ENCODE measurements at regions not wholly inside any gene's neighbourhood (a gene's known extent, or its start where the extent isn't known, plus 50 kb on each side); places are given as distances from the start of the nearest gene placed in this dataset.
"Not testable (repeated sequence)": the region's sequence is repeated elsewhere in the genome, so short reads cannot be mapped to it uniquely, and the experiment has no call there.

- DNase-seq (ENCODE audit: insufficient read length, low spot score); FAIRE-seq: not testable (repeated sequence)
Observed at GRCh38 chr7:65259864-65260525, 113.7 kb upstream of the ZNF92 start.

DNA sequence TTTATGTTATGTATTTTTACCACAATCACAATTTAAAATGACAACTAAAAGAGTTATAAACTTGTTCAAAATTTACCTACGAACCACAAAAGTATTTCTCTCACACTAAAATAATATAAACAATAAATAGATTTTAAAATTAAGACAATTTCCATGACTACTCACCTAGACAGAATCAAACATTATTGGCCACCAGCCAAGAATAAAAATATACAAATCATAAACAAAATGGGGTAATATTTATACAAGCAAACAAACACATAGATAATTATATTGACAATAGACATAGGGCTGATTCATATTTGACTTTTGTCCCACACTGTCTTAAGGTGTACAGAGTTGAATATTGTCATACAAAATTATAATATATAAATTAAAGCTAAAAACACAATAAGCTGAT, 119.6 kb upstream of the ZNF92 start:
- DNase-seq (ENCODE audit: insufficient read length, low spot score) (no peak), FAIRE-seq (no peak)

DNA sequence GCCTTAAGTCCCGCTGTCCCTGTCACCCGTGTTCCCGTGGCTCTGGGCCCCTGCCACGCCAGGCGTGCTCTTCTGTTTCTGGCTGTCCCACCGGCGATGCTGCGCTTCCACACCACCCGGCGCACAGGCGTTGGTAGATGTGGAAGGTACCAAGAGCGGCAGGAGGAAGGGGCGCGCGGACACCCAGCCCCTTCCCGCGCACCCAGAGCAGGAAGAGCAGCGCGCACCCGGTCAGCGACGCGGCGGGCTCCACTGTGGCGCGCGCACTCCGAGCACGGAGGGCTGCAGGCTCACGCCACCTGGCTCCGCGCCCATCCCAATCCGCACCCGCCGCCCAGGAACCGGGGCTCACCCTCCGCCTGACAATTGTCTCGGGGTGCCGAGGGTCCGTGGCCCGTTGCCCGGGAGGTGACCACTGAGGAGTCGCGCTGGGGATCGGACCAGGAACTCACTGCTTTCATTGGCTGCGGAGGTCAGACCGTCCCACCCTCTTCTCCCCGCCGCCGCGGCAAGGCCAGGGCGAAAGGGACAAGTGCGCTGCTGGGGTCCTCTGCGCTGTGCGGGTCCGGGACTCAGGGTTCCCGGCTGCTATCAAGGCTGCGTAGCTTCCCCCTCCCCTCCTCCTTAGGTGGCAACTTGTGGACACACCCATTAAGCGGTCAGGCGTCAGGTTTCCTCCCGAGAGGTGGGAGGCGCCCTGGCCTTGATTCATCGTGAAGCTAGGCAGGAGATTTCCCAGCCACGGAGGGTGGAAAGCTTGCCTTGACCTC, 121.6 kb upstream of the ZNF92 start:
- DNase-seq (ENCODE audit: insufficient read length, low spot score): peak; percentile 48
- peak; percentile 68 for FAIRE-seq

- no peak for FAIRE-seq
- no peak for DNase-seq (ENCODE audit: insufficient read length, low spot score)
Observed at GRCh38 chr7:65250697-65251395, 122.8 kb upstream of the ZNF92 start.

GRCh38 chr7:65250216-65250615, 123.4 kb upstream of the ZNF92 start:
- no peak for DNase-seq (ENCODE audit: insufficient read length, low spot score)
- no peak for FAIRE-seq

GRCh38 chr7:65247491-65247890, 126.2 kb upstream of the ZNF92 start:
- no peak for FAIRE-seq
- DNase-seq (ENCODE audit: insufficient read length, low spot score): no peak

DNA sequence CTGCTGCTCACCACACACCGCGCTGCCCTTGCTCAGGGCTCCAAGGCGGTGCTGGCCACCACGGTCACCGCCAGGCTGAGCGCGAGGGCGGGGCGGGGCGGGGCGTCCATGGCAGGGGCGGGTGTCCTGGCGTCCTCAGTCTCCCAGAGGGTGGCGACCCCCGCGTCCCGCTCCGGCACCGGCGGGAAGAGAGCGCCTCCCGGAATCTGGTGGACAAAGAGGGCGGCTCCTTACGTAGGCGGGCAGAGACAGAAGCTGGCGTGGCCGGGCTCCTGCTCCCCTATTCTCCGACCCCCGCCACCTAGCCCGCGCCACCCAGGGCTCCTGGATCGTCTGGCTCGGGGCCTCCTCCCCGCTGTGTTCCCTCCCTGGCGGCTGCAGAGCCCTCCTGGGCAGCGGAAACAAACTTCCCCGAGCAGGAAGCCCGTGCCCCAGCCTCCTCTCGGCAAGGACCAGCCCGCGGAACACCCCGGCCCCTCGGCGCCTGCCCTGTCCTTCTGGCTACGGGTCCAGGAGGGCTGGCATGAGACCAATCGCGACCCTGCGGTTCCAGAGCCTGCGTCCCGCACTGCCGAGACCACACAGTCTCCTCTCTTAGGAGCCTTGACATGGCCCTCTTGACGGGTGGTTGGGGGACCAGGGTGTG, 133.8 kb upstream of the ZNF92 start:
- peak; percentile 17 for DNase-seq (ENCODE audit: insufficient read length, low spot score)
- FAIRE-seq: no peak

DNA sequence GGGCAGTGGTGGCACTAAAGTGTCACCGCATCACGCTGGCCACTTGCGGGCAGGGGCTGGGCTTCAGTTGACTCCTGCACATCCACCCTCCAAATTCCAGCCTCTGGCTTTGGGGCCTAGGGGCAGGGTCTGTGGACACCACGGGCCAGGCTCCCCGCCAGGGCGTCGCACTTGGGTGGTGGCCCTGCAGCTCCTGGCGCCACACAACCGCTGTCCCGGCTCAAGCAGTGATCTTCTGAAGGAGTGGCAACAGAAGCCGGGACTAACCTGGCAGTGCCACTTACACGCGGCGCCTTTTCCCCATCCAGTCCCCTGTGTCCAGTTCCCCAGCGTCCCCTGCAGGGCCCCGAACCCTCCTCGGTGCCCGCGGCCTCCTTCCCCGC, 134.3 kb upstream of the ZNF92 start:
- DNase-seq (ENCODE audit: insufficient read length, low spot score) (no peak), FAIRE-seq (no peak)

GRCh38 chr7:65238785-65239184, 134.9 kb upstream of the ZNF92 start:
- no peak for FAIRE-seq
- DNase-seq (ENCODE audit: insufficient read length, low spot score): no peak

- FAIRE-seq (no peak), DNase-seq (ENCODE audit: insufficient read length, low spot score) (no peak)
Observed at GRCh38 chr7:65235586-65235985, 138.1 kb upstream of the ZNF92 start.

DNA sequence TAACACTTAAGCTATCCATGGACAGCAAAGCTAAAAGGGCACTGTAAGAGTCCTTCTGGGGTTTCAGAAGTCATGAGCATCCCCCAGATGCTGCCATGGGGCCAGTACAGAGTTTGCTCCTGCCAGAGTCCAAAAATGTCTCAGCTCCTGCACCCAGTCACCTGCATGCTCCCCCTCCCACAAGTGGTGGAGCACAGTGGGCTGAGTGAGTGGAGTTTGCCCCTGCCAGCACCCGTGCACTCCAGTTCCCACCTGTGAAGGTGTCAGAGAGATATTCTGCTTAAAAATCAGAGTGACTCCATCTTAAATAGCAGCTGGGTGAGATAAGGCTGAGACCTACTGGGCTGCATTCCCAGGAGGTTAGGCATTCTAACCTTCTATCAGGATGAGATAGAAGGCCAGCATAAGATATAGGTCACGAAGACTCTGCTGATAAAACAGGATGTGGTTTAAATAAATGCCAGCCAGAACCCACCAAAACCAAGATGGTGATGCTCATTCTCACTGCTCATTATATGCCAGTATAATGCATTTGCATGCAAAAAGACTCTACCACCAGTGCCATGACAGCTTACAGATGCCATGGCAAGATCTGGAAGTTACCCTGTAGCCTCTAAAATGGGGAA, 140.1 kb upstream of the ZNF92 start:
- FAIRE-seq: no peak
- no peak for DNase-seq (ENCODE audit: insufficient read length, low spot score)

GRCh38 chr7:65230231-65230630, 143.4 kb upstream of the ZNF92 start:
- DNase-seq (ENCODE audit: insufficient read length, low spot score) (no peak), FAIRE-seq (no peak)

DNA sequence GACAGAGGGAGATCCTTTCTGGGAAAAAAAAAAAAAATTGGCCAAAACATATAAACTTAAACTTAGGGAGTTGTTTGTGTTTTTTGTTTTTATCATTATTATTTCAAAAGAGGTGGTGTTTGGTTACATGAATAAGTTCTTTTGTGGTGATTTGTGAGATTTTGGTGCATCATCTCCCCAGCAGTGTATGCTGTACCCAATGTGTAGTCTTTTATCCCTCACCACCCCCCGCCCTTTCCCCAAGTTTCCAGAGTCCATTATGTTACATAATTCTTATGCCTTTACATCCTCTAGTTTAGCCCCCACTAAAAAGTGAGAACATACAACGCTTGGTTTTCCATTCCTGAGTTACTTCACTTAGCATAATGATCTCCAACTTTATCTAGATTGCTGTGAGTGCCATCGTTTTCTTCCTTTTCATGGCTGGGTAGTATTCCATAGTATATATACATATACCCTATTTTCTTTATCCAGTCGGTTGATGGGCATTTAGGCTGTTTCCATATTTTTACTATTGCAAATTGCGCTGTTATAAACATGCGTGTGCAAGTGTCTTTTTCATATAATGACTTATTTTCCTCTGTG, 148.1 kb upstream of the ZNF92 start:
- FAIRE-seq (no peak), DNase-seq (ENCODE audit: insufficient read length, low spot score) (no peak)

GRCh38 chr7:65222655-65223054, 151.0 kb upstream of the ZNF92 start:
- no peak for FAIRE-seq
- DNase-seq (ENCODE audit: insufficient read length, low spot score): no peak

DNA sequence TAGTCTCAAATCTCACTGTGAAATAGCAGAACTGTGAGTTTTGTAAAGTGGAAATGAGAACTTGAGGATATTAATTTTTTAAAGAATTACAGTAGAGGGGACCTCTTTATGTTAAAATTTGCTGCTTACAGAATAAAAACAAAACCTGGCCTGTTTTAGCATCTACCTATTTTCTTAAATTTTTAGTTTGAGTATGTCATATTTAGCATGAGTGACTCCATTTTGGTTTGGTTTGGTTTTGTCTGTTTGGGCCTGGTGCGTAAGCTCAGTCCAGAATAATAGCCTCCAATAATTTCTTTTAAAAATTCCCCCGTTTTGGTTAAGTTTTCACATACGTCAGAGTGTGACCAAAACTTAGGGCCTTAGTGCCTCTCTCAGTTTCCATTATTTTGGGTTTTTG, 152.0 kb upstream of the ZNF92 start:
- DNase-seq (ENCODE audit: insufficient read length, low spot score) (no peak), FAIRE-seq (no peak)

- no peak for FAIRE-seq
Observed at GRCh38 chr7:65219623-65220022, 154.0 kb upstream of the ZNF92 start.

DNA sequence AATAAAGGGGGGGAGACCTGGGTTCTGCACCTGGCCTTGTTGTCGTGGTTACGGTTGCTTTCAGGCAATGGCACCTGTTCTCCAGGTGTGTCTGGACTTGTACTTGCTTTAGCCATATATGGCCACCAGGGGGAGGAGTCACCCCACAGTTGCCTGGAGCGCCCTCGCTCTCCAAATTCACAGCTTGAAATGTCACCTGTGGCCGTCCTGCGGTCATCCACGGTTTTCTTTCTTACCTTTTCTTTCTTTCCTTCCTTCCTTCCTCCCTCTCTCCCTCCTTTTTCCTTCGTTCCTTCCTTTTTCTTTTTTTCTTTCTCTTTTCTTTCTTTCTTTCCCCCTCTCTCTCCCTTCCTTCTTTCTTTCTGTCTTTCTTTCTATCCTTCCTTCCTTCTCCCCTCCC, 157.2 kb upstream of the ZNF92 start:
- FAIRE-seq (no peak), DNase-seq (ENCODE audit: insufficient read length, low spot score) (no peak)

More at GRCh38 chr7:65219623-65220022, 154.0 kb upstream of the ZNF92 start:
- DNase-seq (ENCODE audit: insufficient read length, low spot score): no peak

GRCh38 chr7:65213260-65213659, 160.4 kb upstream of the ZNF92 start:
- DNase-seq (ENCODE audit: insufficient read length, low spot score); FAIRE-seq: not testable (repeated sequence)

DNA sequence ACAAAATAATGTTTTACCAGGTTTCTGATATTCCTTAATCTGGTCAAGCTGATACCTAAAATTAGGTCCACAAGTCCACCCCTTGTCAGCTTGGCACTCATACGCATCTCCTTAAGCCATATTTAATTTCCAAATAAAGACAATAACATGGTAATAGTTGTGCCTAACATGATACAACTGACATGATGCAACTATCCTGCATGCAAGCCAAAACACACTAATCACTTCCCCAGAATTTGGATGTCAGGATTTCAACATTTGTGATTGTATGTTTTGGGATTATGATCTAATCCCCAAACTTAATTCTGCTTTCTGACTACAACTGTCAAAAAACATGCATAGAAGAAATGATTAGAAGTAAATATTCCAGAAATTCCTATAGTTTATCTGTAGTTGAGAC, 174.4 kb upstream of the ZNF92 start:
- not testable (repeated sequence) for DNase-seq (ENCODE audit: insufficient read length, low spot score); FAIRE-seq

DNA sequence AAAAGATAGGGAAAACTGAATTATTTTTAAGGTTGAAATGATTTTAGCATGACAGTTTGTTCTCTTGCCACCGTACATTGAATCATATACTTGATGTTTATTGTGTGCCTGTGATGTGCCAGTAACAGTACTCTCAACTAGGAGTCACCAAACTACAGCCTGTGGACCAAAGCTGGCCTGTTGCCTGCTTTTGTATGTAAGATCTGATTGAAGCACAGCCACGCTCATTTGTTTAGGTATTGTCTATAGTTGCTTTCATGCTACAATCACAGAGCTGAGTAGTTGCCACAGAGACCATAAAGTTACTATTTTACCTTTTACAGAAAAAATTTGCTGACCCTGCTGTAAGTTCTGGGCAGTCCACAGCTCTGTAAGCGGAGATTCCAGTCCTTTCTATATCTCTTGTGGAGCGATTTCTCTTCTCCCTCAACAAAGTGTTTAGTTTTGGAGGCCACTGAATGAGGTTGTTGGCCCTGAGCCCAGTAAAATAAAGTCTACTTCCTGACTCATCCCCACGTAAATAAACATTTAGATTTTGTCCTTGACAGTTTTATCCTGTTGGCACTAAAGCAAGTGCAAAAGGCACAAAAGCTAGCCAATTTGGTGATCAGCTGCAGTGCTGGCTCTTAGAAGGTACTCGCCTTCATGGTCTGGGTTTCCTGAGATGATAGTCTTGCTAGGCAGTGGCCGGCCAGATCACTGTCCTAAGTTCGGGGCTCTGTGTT, 180.2 kb upstream of the ZNF92 start:
- not testable (repeated sequence) for FAIRE-seq; DNase-seq (ENCODE audit: insufficient read length, low spot score)
